Left cardiac atrium (tissue), 4 donors: ENCODE measurements at regions not wholly inside any gene's neighbourhood (a gene's known extent, or its start where the extent isn't known, plus 50 kb on each side); places are given as distances from the start of the nearest gene placed in this dataset.

ENCODE experiments used
- ATAC-seq, 2 donors: fragments of 200-7000 bp; cut with Tn5 transposase; one replicate each; pipeline ENCODE4 v1.9.1; 2020; ENCODE audit warnings: mild to moderate bottlenecking in 2 of 2, moderate library complexity in 2 of 2
- DNase-seq: peaks from one replicate; pipeline ENCODE4 v3.0.0-alpha.2; 2020
- intact Hi-C, 2 donors: fragments of 100-400 bp; cut with DNase I; formaldehyde crosslinking; loops; one replicate each; pipeline versions ENCODE4 v1.14.1 to v1.15.1; 2022 to 2023
- donor health status: DM: no; HTN: yes; CAD: no.
- donor health status: DM: no; HTN: yes; CAD: no; lungs with severe emphysema.
- donor health status: DM: yes; HTN: yes; CAD: no.
- donor health status: Dilated cardiomyopathy.

GRCh38 chr13:31853643-31854326 is 114.5 kb downstream of the RXFP2 start:
- DNase-seq (no peak), ATAC-seq (no peak)
- intact Hi-C loops, result no loop called here

DNA sequence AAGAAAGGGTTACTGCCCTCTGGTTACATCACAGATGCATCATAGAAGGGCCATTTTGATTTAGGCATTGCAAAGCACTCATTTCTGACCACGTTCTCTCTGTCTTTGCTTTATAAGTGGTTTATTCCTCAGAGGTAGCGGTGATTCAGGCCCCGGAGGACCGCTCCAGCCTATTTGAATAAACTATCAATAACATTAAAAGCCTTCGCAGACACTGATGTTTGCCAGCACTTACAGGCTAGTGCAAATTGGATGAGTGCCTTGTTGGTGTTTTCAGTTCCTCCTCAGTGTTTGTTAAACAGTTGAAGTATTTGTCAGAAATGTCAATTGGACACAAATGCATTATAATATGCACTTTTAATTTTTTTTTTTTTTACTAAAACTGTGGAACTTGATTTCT is 120.2 kb downstream of the RXFP2 start:
- intact Hi-C loops, result no loop called here
- no peak for DNase-seq
- peak; percentile 12 to 53 for ATAC-seq

- intact Hi-C loops, result no loop called here
- DNase-seq, result no peak
- ATAC-seq, result peak in 1 of 2 donors; percentile 46
These were observed 120.7 kb downstream of the RXFP2 start for GRCh38 chr13:31860002-31860401.

DNA sequence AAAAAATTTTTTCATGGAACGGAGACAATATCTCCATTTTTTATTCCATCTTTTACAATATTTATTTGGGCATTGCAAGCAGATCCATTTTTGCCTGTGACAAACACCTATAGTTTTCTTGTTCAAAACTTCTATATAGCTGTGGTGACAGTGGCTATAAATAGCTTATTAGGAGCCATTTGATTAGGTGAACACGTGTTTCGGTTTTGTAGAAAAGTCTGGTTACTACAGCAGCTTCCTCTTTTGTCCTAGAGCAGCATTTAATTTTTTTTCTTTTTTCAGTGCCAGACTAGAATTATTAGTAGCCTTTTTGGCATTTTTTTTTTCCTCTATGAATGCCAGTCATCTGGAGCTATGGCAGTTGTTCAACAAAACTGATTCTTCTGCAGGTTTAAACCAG is 123.5 kb downstream of the RXFP2 start:
- intact Hi-C loops, result no loop called here
- DNase-seq (no peak), ATAC-seq (no peak)

GRCh38 chr13:31864307-31864706 is 125.0 kb downstream of the RXFP2 start:
- intact Hi-C loops, result no loop called here
- no peak for DNase-seq
- ATAC-seq, result no peak

DNA sequence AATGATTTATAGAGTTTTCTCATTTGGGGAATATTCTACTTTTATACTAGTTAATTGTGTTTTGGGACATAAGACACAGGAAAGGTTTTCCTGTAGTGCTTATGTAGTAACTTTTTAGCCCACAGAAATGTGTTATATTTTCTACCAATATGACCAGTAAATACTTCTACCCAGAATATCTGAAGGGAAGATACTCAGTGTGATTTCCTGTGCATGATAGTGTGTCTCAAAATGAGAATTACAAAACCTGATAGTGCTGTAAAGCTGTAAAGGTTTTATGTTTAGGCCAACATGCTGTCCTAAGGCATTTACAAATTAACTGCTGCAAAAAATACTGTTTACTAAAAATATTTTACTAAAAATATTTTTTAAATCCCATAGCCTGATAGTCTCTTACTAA is 126.8 kb downstream of the RXFP2 start:
- ATAC-seq (no peak), DNase-seq (no peak)
- intact Hi-C loops, result no loop called here

DNA sequence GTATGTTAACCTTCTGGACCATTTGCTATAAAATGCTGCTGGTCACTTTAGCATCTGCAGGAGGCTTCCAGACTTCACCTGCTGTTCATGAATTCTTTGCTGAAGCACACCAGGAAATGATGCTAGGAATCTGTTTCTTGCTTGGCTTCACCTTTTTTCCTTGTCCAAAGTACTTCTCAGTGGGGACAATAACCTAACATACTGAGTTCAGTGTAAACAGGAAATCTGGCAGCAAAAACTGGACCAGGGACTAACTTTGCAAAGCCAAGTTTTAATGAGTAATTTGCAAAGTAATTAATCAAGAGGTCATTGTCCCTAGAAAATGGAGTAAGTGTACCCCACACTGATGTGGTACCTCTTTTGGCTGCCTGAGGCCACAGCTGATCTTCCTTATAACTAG is 128.4 kb downstream of the RXFP2 start:
- DNase-seq (no peak), ATAC-seq (no peak)
- intact Hi-C loops, result no loop called here

- DNase-seq, result no peak
- ATAC-seq, result no peak
- intact Hi-C loops, result no loop called here
These were observed 130.3 kb downstream of the RXFP2 start for GRCh38 chr13:31869582-31869981.

DNA sequence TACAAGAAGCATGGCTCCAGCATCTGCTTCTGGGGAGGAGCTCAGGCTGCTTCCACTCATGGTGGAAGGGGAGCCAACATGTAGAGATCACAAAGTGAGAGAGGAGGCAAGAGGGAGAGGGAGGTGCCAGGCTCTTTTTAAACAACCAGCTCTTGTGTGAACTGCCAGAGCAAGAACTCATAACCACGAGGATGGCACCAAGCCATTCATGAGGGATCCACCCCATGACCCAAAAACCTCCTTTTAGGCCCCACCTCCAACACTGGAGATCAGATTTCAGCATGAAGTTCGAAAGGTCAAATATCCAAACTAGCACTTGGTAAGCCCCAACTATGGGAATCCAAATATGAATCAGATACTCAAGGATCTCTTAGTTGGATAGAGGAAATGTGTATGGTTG is 131.2 kb downstream of the RXFP2 start:
- no peak for DNase-seq
- no peak for ATAC-seq
- intact Hi-C loops, result no loop called here

- intact Hi-C loops, result no loop called here
- DNase-seq (no peak), ATAC-seq (no peak)
These were observed 133.8 kb downstream of the RXFP2 start for GRCh38 chr13:31873145-31873544.

DNA sequence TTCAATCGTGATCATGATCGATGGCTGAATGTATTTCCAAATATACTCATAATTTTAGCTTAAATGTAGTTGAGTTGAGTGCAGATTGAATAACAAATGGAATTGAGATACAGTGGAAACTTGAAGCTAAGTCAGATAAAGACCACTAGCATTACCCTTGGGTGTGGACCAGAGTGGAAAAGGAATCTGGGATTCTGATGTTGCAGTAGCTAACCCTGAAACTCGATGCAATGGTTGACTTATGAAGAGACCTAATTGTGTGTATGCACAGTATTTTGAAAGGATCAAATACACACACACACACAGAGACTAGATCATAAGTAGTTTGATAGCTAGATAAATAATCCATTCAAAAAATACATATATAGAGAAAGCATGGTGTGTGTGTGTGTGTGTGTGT is 135.8 kb downstream of the RXFP2 start:
- ATAC-seq (no peak), DNase-seq (no peak)
- intact Hi-C loops, result no loop called here

- intact Hi-C loops, result no loop called here
- no peak for ATAC-seq
These were observed 138.7 kb downstream of the RXFP2 start for GRCh38 chr13:31878052-31878451.

GRCh38 chr13:31878495-31878894 is 139.2 kb downstream of the RXFP2 start:
- DNase-seq (no peak), ATAC-seq (no peak)
- intact Hi-C loops, result no loop called here

More at GRCh38 chr13:31878052-31878451, 138.7 kb downstream of the RXFP2 start:
- DNase-seq, result no peak

- DNase-seq (no peak), ATAC-seq (no peak)
- intact Hi-C loops, result no loop called here
These were observed 139.6 kb downstream of the RXFP2 start for GRCh38 chr13:31878955-31879354.

GRCh38 chr13:31880851-31881494 is 141.6 kb downstream of the RXFP2 start:
- ATAC-seq (peak in 1 of 2 donors; percentile 68), DNase-seq (no peak)
- intact Hi-C loops, result no loop called here

DNA sequence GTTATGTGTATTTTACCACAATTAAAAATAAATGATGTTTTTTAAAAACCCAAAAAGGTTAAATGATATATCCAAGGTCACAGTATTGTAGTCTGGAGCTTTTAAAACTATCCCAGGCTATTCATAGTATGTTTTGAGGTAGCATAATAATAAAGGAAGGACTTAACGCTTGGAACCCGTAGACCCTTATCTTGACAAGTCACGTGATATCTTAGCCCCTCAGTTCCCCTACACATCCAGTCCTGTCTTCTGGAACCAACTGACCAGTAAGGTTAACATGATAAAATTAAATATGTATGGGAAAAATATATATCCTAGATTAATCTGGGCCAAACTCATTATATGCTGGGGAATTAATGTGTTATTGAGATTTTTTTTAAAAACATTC is 142.2 kb downstream of the RXFP2 start:
- intact Hi-C loops, result no loop called here

DNA sequence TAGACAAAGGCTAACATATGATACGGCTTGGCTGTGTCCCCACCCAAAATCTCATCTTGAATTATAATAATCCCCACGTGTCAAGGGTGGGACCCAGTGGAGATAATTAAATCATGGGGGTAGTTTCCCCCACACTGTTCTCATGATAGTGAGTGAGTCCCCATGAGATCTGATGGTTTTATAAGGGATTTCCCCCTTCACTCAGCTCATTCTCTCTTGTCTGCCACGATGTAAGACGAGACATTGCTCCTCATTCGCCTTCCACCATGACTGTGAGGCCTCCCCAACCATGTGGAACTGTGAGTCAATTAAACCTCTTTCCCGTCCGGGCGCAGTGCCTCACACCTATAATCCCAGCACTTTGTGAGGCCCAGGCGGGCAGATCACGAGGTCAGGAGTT is 143.5 kb downstream of the RXFP2 start:
- no peak for DNase-seq
- no peak for ATAC-seq
- intact Hi-C loops, result no loop called here

More for the DNA sequence above, 142.2 kb downstream of the RXFP2 start:
- no peak for DNase-seq
- ATAC-seq, result no peak

DNA sequence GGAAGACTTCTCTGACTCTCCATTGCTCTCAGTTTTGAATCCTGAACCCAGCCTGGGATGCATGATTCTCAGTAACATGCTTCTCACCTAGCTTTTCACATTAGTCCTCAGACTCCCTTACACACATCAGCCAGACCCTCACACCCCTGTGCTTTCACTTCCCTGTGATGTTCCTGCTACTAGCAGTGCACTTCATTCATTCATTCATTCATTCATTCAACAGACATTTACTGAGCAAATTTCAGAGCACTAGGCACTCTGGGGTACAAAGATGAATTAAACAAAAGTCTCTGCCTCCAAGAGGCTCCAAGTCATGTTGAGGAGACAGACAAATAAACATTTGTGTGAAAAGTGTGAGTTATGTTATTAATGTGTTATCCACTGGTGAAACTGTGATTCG is 145.2 kb downstream of the RXFP2 start:
- DNase-seq, result no peak
- no peak for ATAC-seq
- intact Hi-C loops, result no loop called here

DNA sequence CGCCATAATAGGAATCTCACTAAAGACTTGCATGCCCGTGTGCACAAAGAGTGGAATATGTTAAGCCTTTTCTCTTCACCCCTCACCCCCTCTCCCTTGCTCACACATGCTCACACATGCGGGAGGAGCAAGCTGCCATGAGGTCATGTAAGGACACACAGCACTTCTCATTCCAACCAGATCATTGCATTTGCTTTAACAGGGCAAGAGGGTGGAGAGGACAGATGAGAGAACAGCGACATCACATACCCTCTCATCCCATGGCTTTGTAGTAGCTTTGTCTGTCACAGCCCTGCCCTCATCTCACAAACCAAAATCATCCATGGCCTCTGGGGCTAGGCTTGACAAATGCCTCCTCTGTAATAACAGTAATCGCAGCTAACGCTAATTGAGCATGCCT is 145.6 kb upstream of the FRY start:
- DNase-seq (no peak), ATAC-seq (peak; percentile 59 to 72)
- intact Hi-C loops, result no loop called here

DNA sequence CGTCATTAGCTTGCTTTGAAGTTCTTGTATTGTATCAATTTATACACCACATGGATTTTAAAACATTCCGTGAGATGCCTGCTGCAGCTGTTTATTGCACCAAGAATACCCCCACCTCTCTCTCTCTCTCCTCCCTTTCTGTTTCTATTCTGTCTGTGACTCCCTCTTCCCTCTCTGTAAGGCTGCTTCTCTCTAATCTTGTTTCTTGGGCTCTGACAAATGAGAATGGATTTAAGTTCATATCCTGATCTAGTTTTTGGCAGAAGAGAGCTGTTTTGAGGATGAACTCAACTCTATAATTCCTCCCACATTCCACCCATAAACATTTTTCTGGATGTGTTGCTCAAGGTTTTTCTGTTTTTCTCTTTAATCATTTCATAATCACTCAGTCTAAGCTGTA is 144.3 kb upstream of the FRY start:
- ATAC-seq, result peak in 1 of 2 donors; percentile 71
- intact Hi-C loops, result no loop called here
- no peak for DNase-seq

GRCh38 chr13:31890946-31891345 is 140.6 kb upstream of the FRY start:
- intact Hi-C loops, result no loop called here
- DNase-seq, result no peak
- ATAC-seq, result peak; percentile 34 to 62
